ENCODE measurements at regions not wholly inside any gene's neighbourhood (a gene's known extent, or its start where the extent isn't known, plus 50 kb on each side); places are given as distances from the start of the nearest gene placed in this dataset.
"Not testable (repeated sequence)": the region's sequence is repeated elsewhere in the genome, so short reads cannot be mapped to it uniquely, and the experiment has no call there.

DNA sequence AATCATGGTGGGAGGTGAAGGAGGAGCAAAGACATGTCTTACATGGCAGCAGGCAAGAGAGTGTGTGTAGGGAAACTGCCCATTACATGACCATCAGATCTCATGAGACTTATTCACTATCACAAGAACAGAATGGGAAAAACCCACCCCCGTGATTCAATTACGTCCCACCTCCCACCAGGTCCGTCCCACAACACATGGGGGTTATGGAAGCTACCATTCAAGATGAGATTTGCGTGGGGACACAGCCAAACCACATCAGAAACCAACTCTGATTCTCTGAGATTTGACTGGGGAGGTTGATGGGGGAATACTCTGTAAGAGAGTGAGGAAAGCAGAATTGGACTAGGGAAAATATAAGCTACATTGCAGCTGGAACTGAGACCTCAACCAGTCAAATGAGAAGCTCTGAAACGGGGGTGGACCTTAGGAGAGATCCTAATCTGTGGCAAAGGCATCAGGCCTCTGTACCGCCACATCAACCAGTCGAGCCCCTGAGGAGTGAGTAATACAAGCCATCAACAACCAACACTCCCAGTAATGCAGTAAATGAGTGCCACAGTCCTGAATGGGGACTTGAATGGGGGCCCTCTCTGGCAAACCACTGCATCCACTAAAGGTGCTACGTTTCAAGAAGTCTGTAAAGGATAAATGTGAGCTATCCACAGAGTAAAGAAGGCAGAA, 207.9 kb upstream of the GADL1 start:
- no peak for DNase-seq

GRCh38 chr3:31103181-31103580, 208.7 kb upstream of the GADL1 start:
- no peak for DNase-seq

DNA sequence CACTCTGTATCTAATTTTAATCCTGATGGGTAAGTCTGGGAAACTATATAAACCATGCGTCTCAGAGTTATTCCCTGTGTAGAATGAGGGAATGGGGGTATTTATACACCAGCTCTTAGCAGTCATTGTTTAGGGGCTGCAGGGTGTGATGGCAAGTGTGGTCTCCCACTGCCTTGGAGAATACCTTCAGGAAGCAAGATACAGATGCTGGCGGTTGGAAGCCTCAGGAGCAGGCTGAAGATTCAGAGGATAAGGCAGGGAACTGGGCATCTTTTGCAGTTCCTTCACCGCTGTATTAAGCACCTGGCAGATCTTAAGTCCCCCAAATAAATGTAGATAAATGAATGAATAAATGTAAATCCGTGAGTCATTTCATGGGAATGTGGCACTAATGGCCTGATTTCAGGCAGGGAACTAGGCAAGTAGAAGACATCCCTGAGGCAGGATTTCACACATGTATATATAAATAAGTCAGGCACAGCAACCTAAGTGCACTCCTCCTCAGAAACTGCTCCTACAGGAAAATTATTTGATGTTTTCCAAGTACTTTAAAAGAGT, 209.2 kb upstream of the GADL1 start:
- DNase-seq = no peak

- DNase-seq = no peak
Measured at GRCh38 chr3:31105011-31105410, 210.6 kb upstream of the GADL1 start.

DNA sequence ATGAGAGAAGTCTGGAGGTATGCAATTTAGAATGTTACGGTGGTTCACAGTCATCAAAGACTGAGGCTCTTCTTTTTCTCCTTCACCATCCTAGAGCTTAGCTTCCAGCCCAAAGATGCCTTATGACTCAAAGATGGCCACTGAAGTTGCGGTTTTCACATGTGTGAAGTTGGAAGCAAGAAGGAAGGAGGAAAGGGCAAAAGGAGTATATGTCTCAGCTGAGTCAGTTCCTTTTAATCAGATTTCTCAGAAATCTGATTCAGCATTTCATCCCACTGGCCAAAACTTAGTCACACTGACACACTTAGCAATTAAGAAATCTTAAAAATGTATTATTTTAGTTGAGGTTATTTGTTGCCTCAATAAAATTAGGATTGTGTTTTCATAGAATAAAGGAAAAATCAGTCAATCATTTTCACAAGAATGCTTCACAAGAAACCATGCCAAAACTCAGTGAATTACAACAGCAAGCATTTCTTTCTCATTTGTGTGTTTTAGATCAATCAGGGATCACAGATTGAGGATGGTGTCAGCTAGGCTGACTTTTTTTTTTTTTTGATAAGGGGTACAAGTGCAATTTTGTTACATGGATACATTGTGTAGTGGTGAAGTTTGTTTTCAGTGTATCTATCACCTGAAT, 211.1 kb upstream of the GADL1 start:
- no peak for DNase-seq

DNA sequence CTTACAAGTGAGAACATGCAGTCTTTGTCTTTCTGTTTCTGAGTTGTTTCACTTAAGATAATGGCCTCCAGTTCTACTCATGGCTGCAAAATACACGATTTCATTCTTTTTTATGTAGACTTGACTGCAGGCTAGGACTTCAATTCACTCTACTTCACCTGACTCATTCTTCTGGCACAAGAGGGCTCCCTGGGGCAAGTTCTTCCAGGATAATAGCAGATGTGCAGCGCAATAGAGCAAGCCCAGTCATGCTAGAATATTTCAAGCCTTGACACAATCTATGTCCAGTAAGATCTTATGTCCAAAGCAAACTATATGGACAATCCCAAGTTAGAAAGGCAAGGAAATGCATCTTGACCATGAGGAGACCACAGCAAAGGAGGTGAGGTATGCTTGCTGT, 211.7 kb upstream of the GADL1 start:
- DNase-seq = no peak

DNA sequence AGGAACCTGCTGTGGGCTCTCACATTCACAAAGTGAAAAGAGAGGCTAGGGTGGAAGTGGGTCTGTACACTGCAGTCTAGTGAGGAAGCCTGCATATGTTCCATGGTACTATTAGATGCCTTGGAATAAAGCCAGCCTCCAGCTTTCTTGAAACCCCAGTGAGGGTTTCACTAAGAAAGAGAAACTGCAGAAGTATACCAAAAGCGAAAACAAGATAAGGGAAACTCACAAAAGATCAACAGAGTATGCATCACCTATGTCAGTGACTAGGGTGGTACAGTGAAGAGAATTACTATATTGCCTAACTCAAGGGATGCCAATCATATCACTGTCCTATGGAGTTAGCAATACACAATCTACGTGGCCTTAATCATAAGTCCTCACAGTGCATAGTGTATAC, 212.5 kb upstream of the GADL1 start:
- no peak for DNase-seq

DNA sequence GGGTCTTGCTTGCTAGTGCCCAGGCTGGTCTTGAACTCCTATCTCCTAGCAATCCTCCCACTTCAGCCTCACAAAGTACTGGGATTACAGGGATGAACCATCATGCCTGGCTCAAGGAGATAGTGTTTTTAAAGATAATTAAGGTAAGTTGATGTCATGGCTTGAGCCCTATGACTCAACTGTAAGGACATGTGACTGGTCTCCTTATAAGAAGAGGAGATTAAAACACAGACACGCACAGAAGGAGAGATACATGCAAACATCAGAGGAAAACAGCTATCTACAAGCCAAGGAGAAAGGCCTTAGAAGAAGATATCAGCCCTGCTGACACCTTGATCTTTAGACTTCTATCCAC, 220.4 kb upstream of the GADL1 start:
- no peak for DNase-seq

- DNase-seq = not testable (repeated sequence)
Measured at GRCh38 chr3:31115531-31115930, 221.1 kb upstream of the GADL1 start.

GRCh38 chr3:31116651-31117050, 222.2 kb upstream of the GADL1 start:
- DNase-seq = no peak

DNA sequence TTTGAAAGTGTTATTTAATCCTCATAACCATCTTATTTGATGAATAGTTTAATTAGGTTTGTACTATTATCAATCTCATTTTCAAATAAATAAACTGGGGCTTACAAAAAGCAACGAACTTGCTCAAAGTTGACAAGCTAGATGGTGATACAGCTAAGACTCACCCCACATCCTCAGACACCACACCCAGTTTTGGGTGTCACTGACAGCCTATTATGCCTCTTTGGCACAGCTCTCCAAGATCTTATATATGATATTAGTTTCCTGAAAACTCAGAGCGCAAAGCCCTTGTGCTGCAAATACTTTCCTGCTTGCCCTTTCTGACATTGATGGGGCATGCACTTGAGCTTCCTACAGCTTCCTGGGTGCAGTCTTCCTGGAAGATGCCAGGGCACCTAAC, 223.4 kb upstream of the GADL1 start:
- no peak for DNase-seq

DNA sequence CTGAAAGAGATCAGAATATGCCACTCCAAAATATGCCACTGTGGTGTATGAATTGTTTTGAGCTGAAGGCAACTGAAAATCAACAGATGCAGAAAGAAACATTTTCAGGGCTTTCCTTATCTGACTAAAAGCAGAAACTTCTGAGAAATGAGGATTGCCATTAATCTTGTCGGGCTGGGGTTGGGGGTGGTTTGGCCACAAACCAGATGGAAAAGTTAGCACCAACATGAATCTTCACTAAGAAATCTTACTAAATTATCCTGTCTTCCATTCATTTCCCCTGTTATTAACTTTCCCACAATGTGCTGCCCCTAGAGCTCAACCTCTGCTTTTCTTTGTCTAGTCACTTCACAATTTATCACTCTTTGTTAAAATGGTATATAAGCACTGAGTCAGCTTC, 229.9 kb upstream of the GADL1 start:
- no peak for DNase-seq

DNA sequence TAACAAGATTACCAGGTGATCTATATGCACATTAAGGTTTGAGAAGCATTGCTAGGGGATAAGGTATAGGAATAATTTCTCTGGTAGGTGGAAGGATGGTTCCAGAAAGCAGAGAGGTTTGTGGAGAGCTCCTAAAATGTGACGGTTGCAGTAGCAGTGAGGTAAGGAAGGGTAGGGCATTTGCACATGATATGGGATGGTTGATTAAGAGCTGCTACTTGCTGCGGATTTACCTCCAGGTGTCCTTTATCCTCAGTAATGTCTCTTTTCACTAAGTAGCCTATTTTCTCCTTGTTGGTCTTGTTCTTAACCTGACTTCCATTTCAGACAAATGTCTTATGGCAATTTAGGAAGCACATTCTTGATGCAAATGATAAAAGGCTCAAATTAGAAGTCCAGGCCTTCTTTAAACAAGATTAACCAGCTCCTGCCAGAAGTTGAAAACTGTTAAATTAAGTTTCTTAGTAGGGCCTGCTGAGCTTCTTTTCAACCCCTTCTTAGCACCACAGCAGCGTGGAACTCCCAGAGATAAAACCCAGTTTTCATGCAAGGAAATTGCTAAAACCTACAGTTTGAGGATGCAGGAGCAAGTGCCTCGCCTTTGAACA, 231.1 kb upstream of the GADL1 start:
- no peak for DNase-seq

DNA sequence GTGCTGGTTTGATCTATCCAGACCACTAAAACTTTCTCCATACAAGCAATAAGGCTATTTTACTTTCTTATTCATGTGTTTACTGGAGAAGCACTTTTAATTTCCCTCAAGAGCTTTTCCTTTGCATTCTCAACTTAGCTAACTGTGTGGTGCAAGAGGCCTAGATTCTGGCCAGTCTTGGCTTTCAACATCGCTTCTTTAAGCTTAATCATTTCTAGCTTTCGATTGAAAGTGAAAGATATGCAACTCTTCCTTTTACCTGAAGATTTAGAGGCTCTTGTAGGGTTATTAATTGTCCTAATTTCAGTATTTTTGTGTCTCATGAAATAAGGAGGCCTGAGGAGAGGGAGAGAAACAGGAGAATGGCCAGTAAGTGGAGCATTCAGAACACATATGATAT, 234.8 kb upstream of the GADL1 start:
- no peak for DNase-seq

DNA sequence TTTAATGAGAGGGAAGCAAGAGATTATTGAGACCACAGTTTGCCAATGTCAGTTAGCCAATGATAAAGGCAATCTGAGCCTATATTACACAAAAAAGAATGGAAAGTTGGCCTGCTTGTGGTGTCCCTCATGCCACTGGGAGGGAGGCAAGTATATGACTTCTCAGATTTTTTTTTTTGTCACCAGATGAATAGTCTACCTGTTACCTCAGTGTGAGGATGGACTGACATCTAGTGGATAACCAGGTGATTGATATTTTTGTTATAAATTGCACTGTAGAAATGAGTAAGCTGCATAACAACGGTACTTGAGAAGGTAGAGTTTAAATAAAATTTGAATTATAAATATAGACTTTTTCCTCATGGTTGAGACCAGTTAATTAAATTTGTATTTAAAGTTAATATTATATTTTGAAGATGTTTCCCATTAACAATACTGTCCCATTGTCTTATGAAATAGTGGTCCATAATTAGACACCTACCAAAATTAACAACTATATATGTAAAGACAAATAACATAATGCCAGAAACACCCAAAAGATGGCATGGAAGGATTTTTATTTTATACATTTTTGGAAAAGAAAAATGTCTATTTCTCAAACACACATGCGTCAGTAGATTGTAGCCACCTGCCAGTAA, 237.8 kb upstream of the GADL1 start:
- DNase-seq = no peak

GRCh38 chr3:31133541-31133940, 239.1 kb upstream of the GADL1 start:
- DNase-seq = no peak

DNA sequence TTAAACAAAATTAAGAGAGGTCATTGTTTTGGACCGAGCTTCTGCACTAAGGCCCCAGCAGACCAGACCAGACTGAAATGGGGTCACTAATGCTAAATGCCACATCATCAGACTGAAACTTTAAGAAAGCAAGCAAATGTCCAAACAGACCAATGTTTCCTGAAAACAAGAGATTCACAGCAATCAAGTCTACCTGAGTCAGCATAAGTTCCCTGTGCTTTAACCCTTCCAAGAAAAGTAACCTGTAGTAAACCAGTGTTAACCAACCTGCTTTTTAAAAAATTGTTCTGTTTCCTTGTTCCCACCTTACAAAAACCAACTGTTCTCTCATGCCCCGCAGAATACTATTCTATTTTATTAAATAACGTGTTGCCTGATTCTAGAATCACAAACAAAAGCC, 241.1 kb upstream of the GADL1 start:
- no peak for DNase-seq

GRCh38 chr3:31137718-31138465, 243.4 kb upstream of the GADL1 start:
- no peak for DNase-seq

DNA sequence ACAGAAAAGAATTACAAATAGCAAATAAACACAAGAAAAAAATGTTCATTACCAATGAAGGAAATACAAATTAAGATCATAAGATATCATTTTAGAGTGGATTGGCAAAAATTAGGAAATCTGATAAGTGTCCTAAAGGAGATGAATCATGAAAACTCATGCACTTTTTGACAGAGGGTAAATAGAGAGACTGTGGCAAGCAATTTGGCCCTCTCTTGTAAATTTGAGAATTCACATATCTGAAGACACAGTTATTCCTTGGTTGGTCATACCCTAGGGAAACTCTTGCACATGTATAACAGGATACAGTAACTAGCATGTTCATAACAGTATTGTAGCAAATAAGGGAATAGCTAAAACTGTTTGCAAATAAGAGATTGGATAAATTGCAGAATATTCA, 246.0 kb upstream of the GADL1 start:
- no peak for DNase-seq

DNA sequence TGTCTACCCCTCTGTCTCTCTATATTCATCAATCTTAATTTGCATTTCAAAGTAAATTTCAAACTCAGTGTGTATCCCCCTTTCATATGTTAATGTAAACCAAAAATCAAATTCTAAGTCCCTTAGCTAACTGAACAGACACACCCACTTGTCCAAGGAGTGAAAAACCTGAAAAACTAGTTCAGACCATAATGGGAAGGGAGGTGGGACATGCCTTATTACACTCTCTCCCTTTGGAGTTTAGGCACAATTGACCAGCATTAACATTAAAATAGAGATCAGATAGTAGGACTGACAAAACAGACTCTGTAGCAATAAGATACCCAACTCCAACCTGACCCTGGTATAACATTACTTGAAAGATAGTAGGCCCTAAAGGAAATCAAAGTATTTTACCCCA, 247.7 kb upstream of the GADL1 start:
- DNase-seq = no peak

GRCh38 chr3:31142543-31142942, 248.1 kb upstream of the GADL1 start:
- no peak for DNase-seq

- DNase-seq = no peak
Measured at GRCh38 chr3:31145062-31145461, 250.6 kb upstream of the GADL1 start.

- DNase-seq = no peak
Measured at GRCh38 chr3:31147550-31147949, 253.1 kb upstream of the GADL1 start.
